ENCODE measurements at regions not wholly inside any gene's neighbourhood (a gene's known extent, or its start where the extent isn't known, plus 50 kb on each side); places are given as distances from the start of the nearest gene placed in this dataset.
"Not testable (repeated sequence)": the region's sequence is repeated elsewhere in the genome, so short reads cannot be mapped to it uniquely, and the experiment has no call there.

DNA sequence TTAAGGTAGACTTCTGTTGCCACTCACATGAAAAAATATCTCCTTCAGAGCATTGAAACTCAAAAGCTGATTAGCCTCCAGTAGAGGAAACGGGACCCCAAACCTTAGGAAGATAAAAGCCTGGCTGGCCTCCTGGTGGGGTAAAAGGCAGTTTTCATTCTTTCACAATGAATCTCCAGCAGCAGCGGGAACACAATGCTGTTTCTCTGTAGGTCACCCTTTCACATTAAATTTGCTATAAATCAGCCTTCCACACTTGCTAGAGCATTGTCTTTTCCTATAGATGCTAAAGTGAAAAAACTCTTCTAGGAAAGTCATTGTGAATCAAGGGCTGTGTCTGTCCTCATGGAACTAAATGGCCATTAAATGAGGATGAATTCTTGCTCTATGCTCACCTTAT, 207.3 kb upstream of the MAGEB2 start:
- ChIA-PET POLR2A (no interaction called here), CTCF (no interaction called here)
- DNase-seq (ENCODE audit: extremely low spot score): no peak
- no peak for TF ChIP-seq CTCF (IDR thresholded peaks at IDR 0.05; ENCODE audit: control extremely low read depth, extremely low read depth, low read depth, missing control alignments)

DNA sequence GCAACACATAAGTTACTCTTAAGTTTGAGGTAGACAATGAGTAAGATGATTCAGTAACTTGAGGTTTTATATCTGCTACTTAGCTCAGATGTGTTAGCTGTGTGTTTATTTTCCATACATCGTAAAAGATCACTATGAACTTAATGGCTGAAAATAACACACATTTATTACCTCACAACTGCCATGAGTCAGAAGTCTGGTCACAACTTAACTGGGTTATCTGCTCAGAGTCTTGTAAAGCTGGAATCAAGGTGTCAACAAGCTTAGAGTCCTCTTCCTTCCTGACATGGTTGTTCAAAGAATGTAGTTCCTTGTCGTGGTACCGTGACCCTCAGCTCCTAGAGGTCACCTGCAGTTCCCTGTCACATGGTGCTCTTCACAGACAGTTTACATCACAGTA, 204.9 kb upstream of the MAGEB2 start:
- no peak for TF ChIP-seq CTCF (IDR thresholded peaks at IDR 0.05; ENCODE audit: control extremely low read depth, extremely low read depth, low read depth, missing control alignments)
- POLR2A ChIA-PET: no interaction called here
- CTCF ChIA-PET: no interaction called here
- no peak for DNase-seq (ENCODE audit: extremely low spot score)

- ChIA-PET CTCF (no interaction called here), POLR2A (no interaction called here)
- DNase-seq (ENCODE audit: extremely low spot score): no peak
- no peak for TF ChIP-seq CTCF (IDR thresholded peaks at IDR 0.05; ENCODE audit: control extremely low read depth, extremely low read depth, low read depth, missing control alignments)
Measured at GRCh38 chrX:30015440-30015839, 199.9 kb upstream of the MAGEB2 start.

GRCh38 chrX:30027636-30028035, 187.7 kb upstream of the MAGEB2 start:
- TF ChIP-seq CTCF (IDR thresholded peaks at IDR 0.05; ENCODE audit: control extremely low read depth, extremely low read depth, low read depth, missing control alignments): no peak
- no peak for DNase-seq (ENCODE audit: extremely low spot score)
- ChIA-PET POLR2A (no interaction called here), CTCF (no interaction called here)

DNA sequence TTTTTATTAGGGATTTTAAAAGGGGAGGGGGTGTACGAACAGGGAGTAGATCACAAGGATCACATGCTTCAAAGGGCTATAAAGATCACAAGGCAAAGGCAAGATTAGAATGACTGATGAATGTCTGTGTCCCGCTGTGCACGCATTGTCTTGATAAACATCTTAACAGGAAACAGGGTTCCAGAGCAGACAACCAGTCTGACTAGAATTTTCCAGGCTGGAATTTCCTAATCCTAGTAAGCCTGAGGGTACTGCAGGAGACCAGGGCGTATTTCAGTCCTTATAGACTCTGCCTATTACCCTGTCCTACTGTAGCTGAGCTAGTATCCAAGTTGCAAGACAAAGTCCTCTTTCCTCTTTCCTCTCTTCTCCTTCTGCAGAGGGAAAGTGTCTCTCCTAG, 179.0 kb upstream of the MAGEB2 start:
- POLR2A ChIA-PET; DNase-seq (ENCODE audit: extremely low spot score); CTCF ChIA-PET: not testable (repeated sequence)

DNA sequence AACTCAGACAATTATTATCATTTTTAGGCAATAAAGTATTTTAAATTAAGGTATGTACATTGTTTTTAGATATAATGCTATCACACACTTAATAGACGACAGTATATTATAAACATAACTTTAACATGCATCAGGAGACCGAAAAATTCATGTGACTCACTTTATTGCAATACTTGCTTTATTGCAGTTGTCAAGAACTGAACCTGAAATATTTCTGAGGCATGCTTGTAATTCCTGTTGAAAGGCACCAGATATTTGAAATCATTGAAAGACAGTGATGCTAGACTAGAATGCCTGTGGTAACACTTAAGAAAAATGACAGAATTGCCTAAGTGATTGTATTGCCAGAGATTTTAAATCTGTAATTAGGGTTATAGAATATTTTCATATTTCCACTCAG, 175.6 kb upstream of the MAGEB2 start:
- DNase-seq (ENCODE audit: extremely low spot score): no peak
- TF ChIP-seq CTCF (IDR thresholded peaks at IDR 0.05; ENCODE audit: control extremely low read depth, extremely low read depth, low read depth, missing control alignments): no peak
- ChIA-PET POLR2A (no interaction called here), CTCF (no interaction called here)

- no peak for DNase-seq (ENCODE audit: extremely low spot score)
- ChIA-PET CTCF (no interaction called here), POLR2A (no interaction called here)
- TF ChIP-seq CTCF (IDR thresholded peaks at IDR 0.05; ENCODE audit: control extremely low read depth, extremely low read depth, low read depth, missing control alignments): no peak
Measured at GRCh38 chrX:30060718-30061117, 154.6 kb upstream of the MAGEB2 start.
